K562 (cell line): ENCODE measurements at regions not wholly inside any gene's neighbourhood (a gene's known extent, or its start where the extent isn't known, plus 50 kb on each side); places are given as distances from the start of the nearest gene placed in this dataset.
A peak's percentile ranks its signal among the peaks of the same experiment; 100 is the strongest.
"Not testable (repeated sequence)": the region's sequence is repeated elsewhere in the genome, so short reads cannot be mapped to it uniquely, and the experiment has no call there.

ENCODE experiments used
- ATF1 ChIP-seq, 2 experiments: fragments of 450-650 bp in 1 of 2; IDR thresholded peaks; 2 replicates each; pipeline ENCODE4 v1.6.1; 2016; ENCODE audit warnings: missing compliant biosample characterization in 1 of 2, missing genetic modification characterization in 1 of 2
- DMBX1 ChIP-seq: fragments of 250-450 bp; sonication (Bioruptor Pico); IDR thresholded peaks from 2 replicates; pipeline ENCODE4 v1.8.0; 2022; ENCODE audit warnings: inconsistent platforms, mild to moderate bottlenecking, moderate library complexity, borderline replicate concordance
- HDAC2 ChIP-seq: fragments of 450-650 bp; IDR thresholded peaks from 2 replicates; pipeline ENCODE4 v1.6.1; 2016; ENCODE audit warnings: mild to moderate bottlenecking
- JUND ChIP-seq, 2 experiments: IDR thresholded peaks; 2 replicates in 1 of 2; 3 replicates in 1 of 2; pipeline ENCODE4 v1.6.1; 2011; ENCODE audit warnings: borderline replicate concordance in 2 of 2, low read depth in 2 of 2, low read length in 2 of 2, improper control_type of control experiment in 1 of 2, missing biosample characterization in 1 of 2, missing genetic modification characterization in 1 of 2, missing genetic modification reagents in 1 of 2
- LEF1 ChIP-seq: fragments of 450-650 bp; IDR thresholded peaks from 2 replicates; pipeline ENCODE4 v1.6.1; 2016; ENCODE audit warnings: mild to moderate bottlenecking
- MYC ChIP-seq, 2 experiments: fragments of 250-450 bp in 1 of 2; sonication (Bioruptor Pico) in 1 of 2; IDR thresholded peaks; 2 replicates each; pipeline versions ENCODE4 v1.5.1 to v1.6.1; 2012 to 2021; ENCODE audit warnings: low read depth in 2 of 2, borderline replicate concordance in 1 of 2, improper control_type of control experiment in 1 of 2, low read length in 1 of 2, mild to moderate bottlenecking in 1 of 2, moderate library complexity in 1 of 2
- NR2C2 ChIP-seq, 2 experiments: fragments of 200-800 bp in 1 of 2; sonication (Bioruptor generic) in 1 of 2; sonication (generic) in 1 of 2; formaldehyde crosslinking in 1 of 2; IDR thresholded peaks; 2 replicates each; pipeline versions ENCODE4 v1.6.1 to v1.8.0; 2016 to 2022; ENCODE audit warnings: mild to moderate bottlenecking in 1 of 2, missing compliant biosample characterization in 1 of 2, missing genetic modification characterization in 1 of 2, missing genetic modification reagents in 1 of 2
- SMAD3 ChIP-seq: fragments of 450-650 bp; formaldehyde crosslinking; conservative IDR thresholded peaks from 2 replicates; pipeline ENCODE4 v1.4.0; 2020; ENCODE audit warnings: mild to moderate bottlenecking
- SMARCA4 ChIP-seq: fragments of 450-650 bp; IDR thresholded peaks from 2 replicates; pipeline ENCODE4 v1.6.1; 2016
- ZKSCAN8 ChIP-seq: fragments of 200-800 bp; sonication (Bioruptor generic); IDR thresholded peaks from 2 replicates; pipeline ENCODE4 v1.6.1; 2016; ENCODE audit warnings: missing genetic modification characterization, missing compliant biosample characterization
- TF ChIP-seq, protein P1 (sequence below), 2 experiments: fragments of 450-650 bp in 1 of 2; sonication (generic) in 1 of 2; formaldehyde crosslinking in 1 of 2; IDR thresholded peaks; 2 replicates each; pipeline versions ENCODE4 v1.7.1 to v1.9.0; 2016 to 2022; ENCODE audit warnings: inconsistent platforms in 1 of 2, mild to moderate bottlenecking in 1 of 2, missing genetic modification reagents in 1 of 2
- TF ChIP-seq, protein P2 (sequence below), 2 experiments: IDR thresholded peaks in 1 of 2; conservative IDR thresholded peaks in 1 of 2; 2 replicates each; pipeline ENCODE4 v1.6.1; 2016; ENCODE audit warnings: low read depth in 2 of 2, mild to moderate bottlenecking in 1 of 2, missing compliant biosample characterization in 1 of 2, missing genetic modification characterization in 1 of 2, moderate library complexity in 1 of 2

DNA sequence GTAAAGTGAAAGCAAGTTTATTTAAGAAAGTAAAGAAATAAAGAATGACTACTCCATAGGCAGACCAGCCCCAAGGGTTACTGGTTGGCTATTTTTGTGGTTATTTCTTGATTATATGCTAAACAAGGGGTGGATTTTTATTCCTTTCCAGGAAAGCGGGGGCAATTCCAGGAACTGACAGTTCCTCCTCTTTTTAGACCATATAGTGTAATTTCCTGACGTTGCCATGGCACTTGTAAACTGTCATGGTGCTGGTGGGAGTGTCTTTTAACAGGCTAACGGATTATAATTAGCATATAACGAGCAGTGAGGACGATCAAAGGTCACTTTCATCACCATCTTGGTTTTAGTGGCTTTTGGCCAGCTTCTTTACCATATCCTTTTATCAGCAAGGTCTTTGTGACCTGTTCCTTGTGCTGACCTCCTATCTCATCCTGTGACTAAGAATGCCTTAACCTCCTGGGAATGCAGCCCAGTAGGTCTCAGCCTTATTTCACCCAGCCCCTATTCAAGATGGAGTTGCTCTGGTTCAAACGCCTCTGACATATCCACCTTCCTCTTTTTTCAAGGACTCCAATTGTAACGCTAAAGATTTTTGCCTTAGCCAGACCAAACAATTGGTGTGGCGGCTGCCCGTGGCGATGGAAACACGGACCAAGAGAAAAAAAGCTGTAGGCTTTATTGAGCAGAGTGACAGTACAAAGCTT is 103.8 kb downstream of the FAM72B start (continued):
- TF ChIP-seq ZKSCAN8 (CRISPR knock-in tag) (peak; percentile 95), JUND (tag; IDR thresholded peaks at IDR 0.05; ENCODE audit: borderline replicate concordance, low read depth, low read length) (peak; percentile 69; the same call in 2 of the 3 replicates), HDAC2 (0 out of 2 replicates have a peak, but pooled peaks have one; percentile 51), NR2C2 (tag; IDR thresholded peaks at IDR 0.05) (peak; percentile 95), MYC (CRISPR knock-in tag; IDR thresholded peaks at IDR 0.05; ENCODE audit: borderline replicate concordance, low read depth) (0 out of 2 replicates have a peak, but pooled peaks have one; percentile 29), DMBX1 (CRISPR knock-in tag) (peak; percentile 94), LEF1 (peak; percentile 62; the same call in 1 of the 2 replicates), ATF1 (tag; IDR thresholded peaks at IDR 0.05) (peak; percentile 81), SMAD3 (CRISPR knock-in tag) (peak; percentile 80; the same call in 1 of the 2 replicates), SMARCA4 (peak; percentile 75; the same call in 1 of the 2 replicates)
- TF ChIP-seq JUND (IDR thresholded peaks at IDR 0.05; ENCODE audit: borderline replicate concordance, low read depth, low read length); NR2C2 (CRISPR knock-in tag; IDR thresholded peaks at IDR 0.05); MYC (IDR thresholded peaks at IDR 0.05; ENCODE audit: low read depth, low read length); ATF1 (CRISPR knock-in tag; IDR thresholded peaks at IDR 0.05): not testable (repeated sequence)
- TF ChIP-seq, protein P1, sequence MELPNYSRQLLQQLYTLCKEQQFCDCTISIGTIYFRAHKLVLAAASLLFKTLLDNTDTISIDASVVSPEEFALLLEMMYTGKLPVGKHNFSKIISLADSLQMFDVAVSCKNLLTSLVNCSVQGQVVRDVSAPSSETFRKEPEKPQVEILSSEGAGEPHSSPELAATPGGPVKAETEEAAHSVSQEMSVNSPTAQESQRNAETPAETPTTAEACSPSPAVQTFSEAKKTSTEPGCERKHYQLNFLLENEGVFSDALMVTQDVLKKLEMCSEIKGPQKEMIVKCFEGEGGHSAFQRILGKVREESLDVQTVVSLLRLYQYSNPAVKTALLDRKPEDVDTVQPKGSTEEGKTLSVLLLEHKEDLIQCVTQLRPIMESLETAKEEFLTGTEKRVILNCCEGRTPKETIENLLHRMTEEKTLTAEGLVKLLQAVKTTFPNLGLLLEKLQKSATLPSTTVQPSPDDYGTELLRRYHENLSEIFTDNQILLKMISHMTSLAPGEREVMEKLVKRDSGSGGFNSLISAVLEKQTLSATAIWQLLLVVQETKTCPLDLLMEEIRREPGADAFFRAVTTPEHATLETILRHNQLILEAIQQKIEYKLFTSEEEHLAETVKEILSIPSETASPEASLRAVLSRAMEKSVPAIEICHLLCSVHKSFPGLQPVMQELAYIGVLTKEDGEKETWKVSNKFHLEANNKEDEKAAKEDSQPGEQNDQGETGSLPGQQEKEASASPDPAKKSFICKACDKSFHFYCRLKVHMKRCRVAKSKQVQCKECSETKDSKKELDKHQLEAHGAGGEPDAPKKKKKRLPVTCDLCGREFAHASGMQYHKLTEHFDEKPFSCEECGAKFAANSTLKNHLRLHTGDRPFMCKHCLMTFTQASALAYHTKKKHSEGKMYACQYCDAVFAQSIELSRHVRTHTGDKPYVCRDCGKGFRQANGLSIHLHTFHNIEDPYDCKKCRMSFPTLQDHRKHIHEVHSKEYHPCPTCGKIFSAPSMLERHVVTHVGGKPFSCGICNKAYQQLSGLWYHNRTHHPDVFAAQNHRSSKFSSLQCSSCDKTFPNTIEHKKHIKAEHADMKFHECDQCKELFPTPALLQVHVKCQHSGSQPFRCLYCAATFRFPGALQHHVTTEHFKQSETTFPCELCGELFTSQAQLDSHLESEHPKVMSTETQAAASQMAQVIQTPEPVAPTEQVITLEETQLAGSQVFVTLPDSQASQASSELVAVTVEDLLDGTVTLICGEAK (IDR thresholded peaks at IDR 0.05), result peak; percentile 37; the same call in 1 of the 2 replicates
- TF ChIP-seq, protein P1 (CRISPR knock-in tag; IDR thresholded peaks at IDR 0.05), result not testable (repeated sequence)
- TF ChIP-seq, protein P2, sequence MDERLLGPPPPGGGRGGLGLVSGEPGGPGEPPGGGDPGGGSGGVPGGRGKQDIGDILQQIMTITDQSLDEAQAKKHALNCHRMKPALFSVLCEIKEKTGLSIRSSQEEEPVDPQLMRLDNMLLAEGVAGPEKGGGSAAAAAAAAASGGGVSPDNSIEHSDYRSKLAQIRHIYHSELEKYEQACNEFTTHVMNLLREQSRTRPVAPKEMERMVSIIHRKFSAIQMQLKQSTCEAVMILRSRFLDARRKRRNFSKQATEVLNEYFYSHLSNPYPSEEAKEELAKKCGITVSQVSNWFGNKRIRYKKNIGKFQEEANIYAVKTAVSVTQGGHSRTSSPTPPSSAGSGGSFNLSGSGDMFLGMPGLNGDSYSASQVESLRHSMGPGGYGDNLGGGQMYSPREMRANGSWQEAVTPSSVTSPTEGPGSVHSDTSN (CRISPR knock-in tag; IDR thresholded peaks at IDR 0.05; ENCODE audit: low read depth), result not testable (repeated sequence)
- TF ChIP-seq, protein P2 (tag; conservative IDR thresholded peaks at IDR 0.05; ENCODE audit: low read depth), result peak; percentile 57; the same call in 1 of the 2 replicates
